H1 (cell line): ENCODE measurements at regions not wholly inside any gene's neighbourhood (a gene's known extent, or its start where the extent isn't known, plus 50 kb on each side); places are given as distances from the start of the nearest gene placed in this dataset.

Source experiments
- CTCF ChIA-PET: fragments of 300-600 bp; sonication (Branson Sonifier 250); formaldehyde crosslinking; loops from one replicate; lab custom pipeline; 2021; ENCODE audit not compliant: partially characterized antibody; lab: Charles Lee
- POLR2A ChIA-PET: fragments of 300-600 bp; sonication (Branson Sonifier 250); formaldehyde crosslinking; loops from one replicate; lab custom pipeline; 2021; ENCODE audit warnings: inconsistent platforms; ENCODE audit not compliant: partially characterized antibody; lab: Charles Lee
- DNase-seq, 2 experiments: peaks; one replicate each; pipeline versions ENCODE4 v3.0.0 to v3.0.0-alpha.2; 2010 to 2022; ENCODE audit warnings: low spot score in 2 of 2, low read depth in 1 of 2, mixed read lengths in 1 of 2
- FAIRE-seq: peaks from 2 replicates; lab custom pipeline; 2011; peaks lifted over from hg19 to GRCh38; lab: Jason Lieb, UNC
- H2AFZ ChIP-seq: 2 replicates; pipeline ENCODE4 v1.8.1; 2012; ENCODE audit warnings: low read length, inconsistent platforms
- H2AK5ac ChIP-seq: 2 replicates; pipeline ENCODE4 v1.6.1; 2013; ENCODE audit warnings: low read depth, low read length
- H2BK120ac ChIP-seq: replicated peaks from 2 replicates; pipeline ENCODE3; 2013; ENCODE audit warnings: low read depth, low read length, inconsistent platforms
- H2BK12ac ChIP-seq: 2 replicates; pipeline ENCODE4 v1.6.1; 2013; ENCODE audit warnings: low read depth, low read length
- H2BK15ac ChIP-seq: 2 replicates; pipeline ENCODE4 v1.6.1; 2013; ENCODE audit warnings: low read length
- H2BK20ac ChIP-seq: 2 replicates; pipeline ENCODE4 v1.6.1; 2013; ENCODE audit warnings: low read length
- H2BK5ac ChIP-seq: 2 replicates; pipeline ENCODE4 v1.6.1; 2013; ENCODE audit warnings: low read depth, low read length
- H3K14ac ChIP-seq: 2 replicates; pipeline ENCODE4 v1.6.1; 2013; ENCODE audit warnings: inconsistent platforms; ENCODE audit not compliant: insufficient read length
- H3K18ac ChIP-seq: 2 replicates; pipeline ENCODE4 v1.6.1; 2013; ENCODE audit warnings: low read length; ENCODE audit errors: extremely low read depth
- H3K23ac ChIP-seq: 2 replicates; pipeline ENCODE4 v1.6.1; 2013; ENCODE audit warnings: inconsistent platforms; ENCODE audit not compliant: insufficient read length
- H3K23me2 ChIP-seq: 2 replicates; pipeline ENCODE4 v1.6.1; 2013; ENCODE audit warnings: low read depth, low read length
- H3K27ac ChIP-seq: 2 replicates; pipeline ENCODE4 v1.6.1; 2011; ENCODE audit warnings: low read depth, low read length, inconsistent platforms
- H3K27me3 ChIP-seq, 4 experiments: replicated peaks in 1 of 4; 1 replicate in 1 of 4; 2 replicates in 3 of 4; pipeline versions ENCODE4 v1.6.1 to v1.8.1; 2011 to 2013; ENCODE audit warnings: low read length in 3 of 4, mild to moderate bottlenecking in 3 of 4, inconsistent platforms in 2 of 4, mixed read lengths in 2 of 4, moderate library complexity in 1 of 4; ENCODE audit not compliant: control insufficient read depth in 3 of 4, insufficient read depth in 3 of 4; ENCODE audit errors: extremely low read depth in 1 of 4
- H3K36me3 ChIP-seq, 4 experiments: 2 replicates each; pipeline versions ENCODE4 v1.6.1 to v1.8.1; 2011 to 2013; ENCODE audit warnings: mild to moderate bottlenecking in 4 of 4, low read length in 3 of 4, moderate library complexity in 2 of 4, control low read depth in 1 of 4, inconsistent platforms in 1 of 4; ENCODE audit not compliant: insufficient read depth in 4 of 4, control insufficient read depth in 2 of 4
- H3K4ac ChIP-seq: replicated peaks from 2 replicates; pipeline ENCODE3; 2013; ENCODE audit warnings: low read length, low read depth, mixed read lengths, inconsistent platforms; ENCODE audit not compliant: insufficient read length
- H3K4me1 ChIP-seq, 4 experiments: replicated peaks in 1 of 4; 1 replicate in 1 of 4; 2 replicates in 3 of 4; pipeline versions ENCODE4 v1.6.1 to v1.8.1; 2011 to 2013; ENCODE audit warnings: low read length in 3 of 4, inconsistent platforms in 2 of 4, mixed read lengths in 1 of 4; ENCODE audit not compliant: insufficient read depth in 4 of 4, control insufficient read depth in 3 of 4
- H3K4me2 ChIP-seq, 2 experiments: 2 replicates each; pipeline versions ENCODE4 v1.6.1 to v1.8.1; 2011 to 2013; ENCODE audit warnings: low read depth in 2 of 2, low read length in 2 of 2, control low read depth in 1 of 2, inconsistent platforms in 1 of 2, mild to moderate bottlenecking in 1 of 2; ENCODE audit not compliant: insufficient read depth in 1 of 2
- H3K4me3 ChIP-seq, 4 experiments: fragments of 200-600, 300-600 bp in 1 of 4; sonication (generic), shearing (Covaris generic), sonication (Bioruptor Twin) in 1 of 4; 2 replicates each; pipeline versions ENCODE4 v1.5.1 to v1.8.1; 2011 to 2016; ENCODE audit warnings: low read length in 4 of 4, low read depth in 3 of 4, control low read depth in 2 of 4, inconsistent platforms in 2 of 4, mild to moderate bottlenecking in 2 of 4, mixed read lengths in 1 of 4, moderate library complexity in 1 of 4; ENCODE audit not compliant: insufficient read depth in 2 of 4; ENCODE audit errors: extremely low read depth in 1 of 4
- H3K56ac ChIP-seq: replicated peaks from 2 replicates; pipeline ENCODE3; 2013; ENCODE audit warnings: low read depth, mild to moderate bottlenecking, mixed read lengths, low read length, inconsistent platforms; ENCODE audit not compliant: insufficient read length
- H3K79me1 ChIP-seq: 2 replicates; pipeline ENCODE4 v1.6.1; 2013; ENCODE audit warnings: low read depth, low read length, control low read depth
- H3K79me2 ChIP-seq, 2 experiments: 2 replicates each; pipeline versions ENCODE4 v1.6.1 to v1.8.1; 2012 to 2013; ENCODE audit warnings: low read length in 2 of 2, mild to moderate bottlenecking in 2 of 2, inconsistent platforms in 1 of 2; ENCODE audit not compliant: insufficient read depth in 2 of 2, control insufficient read depth in 1 of 2
- H3K9ac ChIP-seq, 4 experiments: replicated peaks in 1 of 4; 1 replicate in 1 of 4; 2 replicates in 3 of 4; pipeline versions ENCODE4 v1.6.1 to v1.8.1; 2011 to 2013; ENCODE audit warnings: low read depth in 3 of 4, low read length in 3 of 4, control low read depth in 2 of 4, mild to moderate bottlenecking in 2 of 4, moderate library complexity in 2 of 4, inconsistent platforms in 1 of 4; ENCODE audit errors: extremely low read depth in 1 of 4
- H3K9me3 ChIP-seq, 2 experiments: 2 replicates each; pipeline versions ENCODE4 v1.6.1 to v1.8.1; 2012 to 2013; ENCODE audit warnings: mild to moderate bottlenecking in 2 of 2, moderate library complexity in 2 of 2, control low read depth in 1 of 2, inconsistent platforms in 1 of 2, low read depth in 1 of 2, low read length in 1 of 2, mixed read lengths in 1 of 2; ENCODE audit not compliant: insufficient read depth in 2 of 2
- H4K20me1 ChIP-seq, 2 experiments: replicated peaks in 1 of 2; 2 replicates each; pipeline versions ENCODE3 to v1.8.1; 2011 to 2013; ENCODE audit warnings: inconsistent platforms in 2 of 2, low read length in 2 of 2, mild to moderate bottlenecking in 1 of 2; ENCODE audit not compliant: insufficient read depth in 2 of 2, control insufficient read depth in 1 of 2
- H4K5ac ChIP-seq: 2 replicates; pipeline ENCODE4 v1.6.1; 2013; ENCODE audit warnings: low read length, low read depth, mixed read lengths, inconsistent platforms; ENCODE audit not compliant: insufficient read length
- H4K8ac ChIP-seq: 2 replicates; pipeline ENCODE4 v1.8.0; 2013; ENCODE audit warnings: mild to moderate bottlenecking, moderate library complexity, low read length, inconsistent platforms; ENCODE audit not compliant: insufficient read depth; ENCODE audit errors: extremely low read depth
- H4K91ac ChIP-seq: replicated peaks from 2 replicates; pipeline ENCODE3; 2013; ENCODE audit warnings: low read length, mixed read lengths, inconsistent platforms; ENCODE audit not compliant: insufficient read length
- BRCA1 ChIP-seq: IDR thresholded peaks from 2 replicates; pipeline ENCODE4 v1.6.1; 2012; ENCODE audit warnings: low read depth, low read length, improper control_type of control experiment
- FOSL1 ChIP-seq: IDR thresholded peaks from 2 replicates; pipeline ENCODE4 v1.6.1; 2011; ENCODE audit warnings: mild to moderate bottlenecking, low read depth, low read length, moderate library complexity; ENCODE audit not compliant: insufficient read depth
- GABPA ChIP-seq: IDR thresholded peaks from 2 replicates; pipeline ENCODE4 v1.6.1; 2011; ENCODE audit warnings: mild to moderate bottlenecking, low read length, moderate library complexity, borderline replicate concordance; ENCODE audit not compliant: insufficient read depth
- GTF2F1 ChIP-seq: IDR thresholded peaks from 2 replicates; pipeline ENCODE4 v1.6.1; 2012; ENCODE audit warnings: low read depth, low read length, improper control_type of control experiment, borderline replicate concordance
- POLR2AphosphoS5 ChIP-seq: IDR thresholded peaks from 2 replicates; pipeline ENCODE4 v1.6.1; 2011; ENCODE audit warnings: low read depth, low read length
- SAP30 ChIP-seq: fragments of 300-600 bp; sonication (generic); IDR thresholded peaks from 2 replicates; pipeline ENCODE4 v1.7.1; 2012; ENCODE audit warnings: low read length, moderate library complexity, mild to moderate bottlenecking, inconsistent platforms; ENCODE audit not compliant: insufficient read depth, insufficient replicate concordance
- SIRT6 ChIP-seq: IDR thresholded peaks from one replicate; pipeline ENCODE4 v1.7.1; 2012; ENCODE audit warnings: low read length, inconsistent platforms
- SP4 ChIP-seq: IDR thresholded peaks from 2 replicates; pipeline ENCODE4 v1.6.1; 2012; ENCODE audit warnings: low read length, inconsistent platforms
- WGBS, 2 experiments: shearing (Covaris generic) in 1 of 2; methylation state at CpG; one replicate each; pipeline versions ENCODE4 v1.1.6 to v1.1.7; 2013 to 2015; ENCODE audit warnings: low lambda C conversion rate in 2 of 2, mixed read lengths in 2 of 2, inconsistent platforms in 1 of 2, low coverage in 1 of 2, missing lambda C conversion rate in 1 of 2; ENCODE audit not compliant: insufficient replicate concordance in 2 of 2, insufficient coverage in 1 of 2, insufficient read length in 1 of 2; ENCODE audit errors: extremely low coverage in 1 of 2, missing lambda C conversion rate in 1 of 2; 5-methylcytosine and 5-hydroxymethylcytosine counted together
- TF ChIP-seq, protein P1 (sequence below): IDR thresholded peaks from 2 replicates; pipeline ENCODE4 v1.6.1; 2011; ENCODE audit warnings: low read length, improper control_type of control experiment

DNA sequence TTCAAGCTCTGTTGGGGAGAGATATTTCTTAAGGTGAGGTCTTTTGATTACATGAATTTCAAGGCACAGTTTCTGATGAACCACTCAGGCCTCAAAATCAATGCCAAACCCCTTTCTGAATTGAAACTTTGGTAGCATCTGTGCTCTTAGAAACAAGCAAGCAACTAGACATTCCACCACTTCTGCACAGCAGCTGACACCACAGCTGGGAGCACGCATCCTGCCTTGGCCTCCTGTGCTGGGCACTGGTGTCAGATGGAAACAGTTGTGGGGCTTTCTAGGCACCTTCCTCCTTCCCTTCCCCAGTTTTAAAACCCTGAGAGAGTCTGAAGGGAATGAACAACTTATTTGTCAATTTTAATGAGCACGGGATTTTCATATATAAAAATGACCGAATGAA, 360.2 kb downstream of the ADGRL2 start:
- Histone ChIP-seq H2BK12ac (no peak overlapping the region), H4K8ac (no peak overlapping the region), H2AK5ac (no peak overlapping the region), H2AFZ (no peak overlapping the region), H3K23ac (no peak overlapping the region), H2BK20ac (no peak overlapping the region), H3K14ac (no peak overlapping the region), H4K91ac (no peak overlapping the region), H3K23me2 (no peaks in the 10 kb centered on the region), H3K18ac (no peak overlapping the region), H3K27me3 (peaks cover 0 to 2% (median 0%) of the 10 kb centered on the region in 4 experiments; a peak in 2 of 7 replicates), H2BK120ac (no peak overlapping the region), H3K79me2 (no peaks in the 10 kb centered on the region), H3K79me1 (no peaks in the 10 kb centered on the region), H3K27ac (no peak overlapping the region), H4K20me1 (no peaks in the 10 kb centered on the region), H2BK15ac (no peak overlapping the region), H3K9ac (no peak overlapping the region), H3K36me3 (no peaks in the 10 kb centered on the region), H3K9me3 (no peaks in the 10 kb centered on the region), H4K5ac (no peak overlapping the region), H3K56ac (no peak overlapping the region), H3K4me1 (peaks cover 0 to 4% (median 0%) of the 10 kb centered on the region in 4 experiments; a peak in 1 of 7 replicates), H3K4me3 (no peak overlapping the region), H3K4me2 (no peak overlapping the region), H3K4ac (no peak overlapping the region), H2BK5ac (no peak overlapping the region)
- ChIA-PET CTCF (interaction anchor here (1.3 kb wide), 1 partner anchor 611 kb away, joined by 3 read pairs; no protein-coding TSS in a partner anchor), POLR2A (no interaction called here)
- no peak for TF ChIP-seq SIRT6
- TF ChIP-seq GTF2F1 = no peak
- no peak for TF ChIP-seq SAP30
- TF ChIP-seq, protein P1, sequence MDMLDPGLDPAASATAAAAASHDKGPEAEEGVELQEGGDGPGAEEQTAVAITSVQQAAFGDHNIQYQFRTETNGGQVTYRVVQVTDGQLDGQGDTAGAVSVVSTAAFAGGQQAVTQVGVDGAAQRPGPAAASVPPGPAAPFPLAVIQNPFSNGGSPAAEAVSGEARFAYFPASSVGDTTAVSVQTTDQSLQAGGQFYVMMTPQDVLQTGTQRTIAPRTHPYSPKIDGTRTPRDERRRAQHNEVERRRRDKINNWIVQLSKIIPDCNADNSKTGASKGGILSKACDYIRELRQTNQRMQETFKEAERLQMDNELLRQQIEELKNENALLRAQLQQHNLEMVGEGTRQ = no peak
- no peak for TF ChIP-seq POLR2AphosphoS5
- no peak for TF ChIP-seq FOSL1
- no peak for TF ChIP-seq BRCA1
- no peak for TF ChIP-seq SP4
- no peak for TF ChIP-seq GABPA
- 91% methylated on average over 3 of the region's 3 CpGs; no CpG with 5 or more reads in 1 of the 2 experiments for WGBS, 2 experiments
- no peak for FAIRE-seq
- no peak for DNase-seq
